ENCODE measurements at regions not wholly inside any gene's neighbourhood (a gene's known extent, or its start where the extent isn't known, plus 50 kb on each side); places are given as distances from the start of the nearest gene placed in this dataset.

- H3K36me3 Mint-ChIP-seq = no peaks in the 10 kb centered on the region
- H3K27me3 Mint-ChIP-seq = no peaks in the 10 kb centered on the region
- ChIA-PET POLR2A (no interaction called here), CTCF (interaction anchor here (0.5 kb wide), 1 partner anchor 368 kb away, joined by 3 read pairs; no protein-coding TSS in a partner anchor)
- no peak overlapping the region for H3K4me3 Mint-ChIP-seq
- peaks cover 11% of the 10 kb centered on the region for H3K9me3 Mint-ChIP-seq
- H3K4me1 Mint-ChIP-seq (ENCODE audit: low read depth) = no peaks in the 10 kb centered on the region
- DNase-seq = no peak
- intact Hi-C loops (cut with micrococcal nuclease) = no loop called here
- H3K27ac Mint-ChIP-seq = no peak overlapping the region
These were observed 645.2 kb upstream of the EPHA6 start for GRCh38 chr3:96169111-96169766.

- DNase-seq = no peak
- H3K4me3 Mint-ChIP-seq = no peak overlapping the region
- intact Hi-C loops (cut with micrococcal nuclease) = no loop called here
- ChIA-PET POLR2A (no interaction called here), CTCF (no interaction called here)
- H3K27ac Mint-ChIP-seq = no peak overlapping the region
- H3K27me3 Mint-ChIP-seq = no peaks in the 10 kb centered on the region
- no peaks in the 10 kb centered on the region for H3K36me3 Mint-ChIP-seq
- peaks cover 21% of the 10 kb centered on the region for H3K9me3 Mint-ChIP-seq
- no peaks in the 10 kb centered on the region for H3K4me1 Mint-ChIP-seq (ENCODE audit: low read depth)
These were observed 641.5 kb upstream of the EPHA6 start for GRCh38 chr3:96172917-96173316.

GRCh38 chr3:96175500-96175899, 638.9 kb upstream of the EPHA6 start:
- Mint-ChIP-seq H3K27me3 (no peaks in the 10 kb centered on the region), H3K4me1 (ENCODE audit: low read depth) (no peaks in the 10 kb centered on the region), H3K36me3 (no peaks in the 10 kb centered on the region), H3K4me3 (no peak overlapping the region), H3K9me3 (peaks cover 17% of the 10 kb centered on the region), H3K27ac (no peak overlapping the region)
- ChIA-PET POLR2A (no interaction called here), CTCF (no interaction called here)
- DNase-seq = no peak
- intact Hi-C loops (cut with micrococcal nuclease) = no loop called here

GRCh38 chr3:96182756-96183155, 631.6 kb upstream of the EPHA6 start:
- H3K27ac Mint-ChIP-seq = no peak overlapping the region
- no peaks in the 10 kb centered on the region for H3K4me1 Mint-ChIP-seq (ENCODE audit: low read depth)
- H3K36me3 Mint-ChIP-seq = no peaks in the 10 kb centered on the region
- H3K27me3 Mint-ChIP-seq = no peaks in the 10 kb centered on the region
- no peak overlapping the region for H3K4me3 Mint-ChIP-seq
- peaks cover 4% of the 10 kb centered on the region for H3K9me3 Mint-ChIP-seq
- intact Hi-C loops (cut with micrococcal nuclease) = no loop called here
- ChIA-PET CTCF (no interaction called here), POLR2A (no interaction called here)
- no peak for DNase-seq

- Mint-ChIP-seq H3K4me1 (ENCODE audit: low read depth) (no peaks in the 10 kb centered on the region), H3K36me3 (no peaks in the 10 kb centered on the region), H3K9me3 (peaks cover 4% of the 10 kb centered on the region), H3K27me3 (no peaks in the 10 kb centered on the region), H3K4me3 (no peak overlapping the region), H3K27ac (no peak overlapping the region)
- ChIA-PET CTCF (no interaction called here), POLR2A (no interaction called here)
- intact Hi-C loops (cut with micrococcal nuclease) = no loop called here
- no peak for DNase-seq
These were observed 630.5 kb upstream of the EPHA6 start for GRCh38 chr3:96183871-96184270.

GRCh38 chr3:96190024-96190616, 624.3 kb upstream of the EPHA6 start:
- intact Hi-C loops (cut with micrococcal nuclease) = no loop called here
- no peak for DNase-seq
- Mint-ChIP-seq H3K27me3 (no peaks in the 10 kb centered on the region), H3K4me1 (ENCODE audit: low read depth) (no peaks in the 10 kb centered on the region), H3K4me3 (no peak overlapping the region), H3K9me3 (peaks cover 3% of the 10 kb centered on the region), H3K27ac (no peak overlapping the region), H3K36me3 (no peaks in the 10 kb centered on the region)
- CTCF ChIA-PET = no interaction called here
- POLR2A ChIA-PET = no interaction called here

GRCh38 chr3:96192966-96193550, 621.3 kb upstream of the EPHA6 start:
- no peaks in the 10 kb centered on the region for H3K36me3 Mint-ChIP-seq
- CTCF ChIA-PET = no interaction called here
- intact Hi-C loops (cut with micrococcal nuclease) = no loop called here
- H3K4me1 Mint-ChIP-seq (ENCODE audit: low read depth) = no peaks in the 10 kb centered on the region
- POLR2A ChIA-PET = no interaction called here
- H3K27me3 Mint-ChIP-seq = no peaks in the 10 kb centered on the region
- H3K4me3 Mint-ChIP-seq = no peak overlapping the region
- H3K9me3 Mint-ChIP-seq = peaks cover 5% of the 10 kb centered on the region
- no peak overlapping the region for H3K27ac Mint-ChIP-seq
- no peak for DNase-seq

GRCh38 chr3:96200897-96201296, 613.5 kb upstream of the EPHA6 start:
- no peaks in the 10 kb centered on the region for H3K4me1 Mint-ChIP-seq (ENCODE audit: low read depth)
- no peaks in the 10 kb centered on the region for H3K36me3 Mint-ChIP-seq
- DNase-seq = no peak
- H3K9me3 Mint-ChIP-seq = peaks cover 2% of the 10 kb centered on the region
- H3K27me3 Mint-ChIP-seq = no peaks in the 10 kb centered on the region
- CTCF ChIA-PET = no interaction called here
- H3K4me3 Mint-ChIP-seq = no peak overlapping the region
- POLR2A ChIA-PET = no interaction called here
- intact Hi-C loops (cut with micrococcal nuclease) = no loop called here
- H3K27ac Mint-ChIP-seq = no peak overlapping the region

DNA sequence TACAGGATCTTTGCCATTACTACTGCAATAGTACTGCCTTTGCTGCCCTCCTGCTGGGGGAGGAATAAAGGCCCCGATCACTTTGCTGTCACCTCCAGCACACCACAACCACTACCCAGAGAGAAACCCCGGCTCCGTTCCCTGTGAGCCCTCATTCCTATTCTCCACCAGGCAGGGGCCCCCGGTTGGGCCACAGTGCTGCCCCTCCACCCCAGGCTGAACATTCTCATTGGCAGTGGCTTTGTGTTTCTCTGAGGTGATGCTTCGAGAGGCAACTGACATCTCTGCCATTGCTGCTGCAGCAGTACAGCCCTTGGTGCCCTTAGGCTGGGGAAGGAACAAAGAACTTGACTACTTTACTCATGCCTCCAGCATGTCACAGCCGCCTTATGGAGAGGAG, 612.9 kb upstream of the EPHA6 start:
- no peaks in the 10 kb centered on the region for H3K4me1 Mint-ChIP-seq (ENCODE audit: low read depth)
- peaks cover 2% of the 10 kb centered on the region for H3K9me3 Mint-ChIP-seq
- H3K4me3 Mint-ChIP-seq = no peak overlapping the region
- ChIA-PET POLR2A (no interaction called here), CTCF (no interaction called here)
- no peak for DNase-seq
- H3K27me3 Mint-ChIP-seq = no peaks in the 10 kb centered on the region
- no peak overlapping the region for H3K27ac Mint-ChIP-seq
- no peaks in the 10 kb centered on the region for H3K36me3 Mint-ChIP-seq
- intact Hi-C loops (cut with micrococcal nuclease) = no loop called here

GRCh38 chr3:96202181-96202580, 612.2 kb upstream of the EPHA6 start:
- ChIA-PET CTCF (no interaction called here), POLR2A (no interaction called here)
- Mint-ChIP-seq H3K27me3 (no peaks in the 10 kb centered on the region), H3K4me1 (ENCODE audit: low read depth) (no peaks in the 10 kb centered on the region), H3K27ac (no peak overlapping the region), H3K4me3 (no peak overlapping the region), H3K36me3 (no peaks in the 10 kb centered on the region), H3K9me3 (no peaks in the 10 kb centered on the region)
- DNase-seq = no peak
- intact Hi-C loops (cut with micrococcal nuclease) = no loop called here

- Mint-ChIP-seq H3K36me3 (no peaks in the 10 kb centered on the region), H3K27ac (no peak overlapping the region), H3K4me3 (no peak overlapping the region), H3K27me3 (no peaks in the 10 kb centered on the region), H3K4me1 (ENCODE audit: low read depth) (no peaks in the 10 kb centered on the region), H3K9me3 (peaks cover 30% of the 10 kb centered on the region)
- intact Hi-C loops (cut with micrococcal nuclease) = no loop called here
- POLR2A ChIA-PET = no interaction called here
- no peak for DNase-seq
- CTCF ChIA-PET = no interaction called here
These were observed 604.7 kb upstream of the EPHA6 start for GRCh38 chr3:96209699-96210098.

- DNase-seq = no peak
- Mint-ChIP-seq H3K4me3 (no peak overlapping the region), H3K4me1 (ENCODE audit: low read depth) (no peaks in the 10 kb centered on the region), H3K27me3 (no peaks in the 10 kb centered on the region), H3K9me3 (peaks cover 41% of the 10 kb centered on the region), H3K36me3 (no peaks in the 10 kb centered on the region), H3K27ac (no peak overlapping the region)
- CTCF ChIA-PET = no interaction called here
- POLR2A ChIA-PET = no interaction called here
- intact Hi-C loops (cut with micrococcal nuclease) = no loop called here
These were observed 601.0 kb upstream of the EPHA6 start for GRCh38 chr3:96213393-96213792.

GRCh38 chr3:96214941-96215340, 599.5 kb upstream of the EPHA6 start:
- H3K27me3 Mint-ChIP-seq = no peaks in the 10 kb centered on the region
- no peak overlapping the region for H3K27ac Mint-ChIP-seq
- POLR2A ChIA-PET = no interaction called here
- DNase-seq = no peak
- H3K36me3 Mint-ChIP-seq = no peaks in the 10 kb centered on the region
- H3K4me1 Mint-ChIP-seq (ENCODE audit: low read depth) = no peaks in the 10 kb centered on the region
- intact Hi-C loops (cut with micrococcal nuclease) = no loop called here
- H3K4me3 Mint-ChIP-seq = no peak overlapping the region
- CTCF ChIA-PET = no interaction called here
- H3K9me3 Mint-ChIP-seq = peaks cover 33% of the 10 kb centered on the region

All from activated CD4-positive, alpha-beta memory T cell treated with anti-CD3 and anti-CD28 coated beads for 36 hours (primary cell).